GM18517 (cell line): ENCODE measurements at regions not wholly inside any gene's neighbourhood (a gene's known extent, or its start where the extent isn't known, plus 50 kb on each side); places are given as distances from the start of the nearest gene placed in this dataset.
"Not testable (repeated sequence)": the region's sequence is repeated elsewhere in the genome, so short reads cannot be mapped to it uniquely, and the experiment has no call there.

ENCODE experiments used
- ATAC-seq: cut with Tn5 transposase; IDR thresholded peaks from one replicate; pipeline ENCODE4 v1.9.1; 2021; ENCODE audit warnings: mild to moderate bottlenecking, moderate library complexity; ENCODE audit not compliant: unreplicated experiment

- ATAC-seq: no peak
These were observed 1186.2 kb upstream of the FAM98A start for GRCh38 chr2:34785206-34785785.

DNA sequence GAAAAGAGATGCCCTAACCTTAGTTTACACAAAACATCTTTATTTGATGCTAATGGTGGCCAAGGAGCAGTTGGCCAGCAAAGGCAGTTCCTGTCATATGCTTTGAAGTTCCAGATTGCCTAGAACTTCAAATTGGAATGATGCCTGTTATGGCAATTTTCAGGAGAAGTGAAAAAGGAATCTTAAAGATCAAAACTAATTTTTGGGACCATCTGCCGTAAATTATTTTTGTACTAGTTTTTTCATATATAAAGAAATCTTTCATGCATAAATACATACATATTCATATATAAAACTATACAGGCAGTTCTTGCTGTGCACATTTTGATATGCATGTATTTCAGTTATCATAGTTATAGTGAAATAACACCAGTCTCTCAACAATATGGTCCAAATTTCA is 1185.6 kb upstream of the FAM98A start:
- no peak for ATAC-seq

DNA sequence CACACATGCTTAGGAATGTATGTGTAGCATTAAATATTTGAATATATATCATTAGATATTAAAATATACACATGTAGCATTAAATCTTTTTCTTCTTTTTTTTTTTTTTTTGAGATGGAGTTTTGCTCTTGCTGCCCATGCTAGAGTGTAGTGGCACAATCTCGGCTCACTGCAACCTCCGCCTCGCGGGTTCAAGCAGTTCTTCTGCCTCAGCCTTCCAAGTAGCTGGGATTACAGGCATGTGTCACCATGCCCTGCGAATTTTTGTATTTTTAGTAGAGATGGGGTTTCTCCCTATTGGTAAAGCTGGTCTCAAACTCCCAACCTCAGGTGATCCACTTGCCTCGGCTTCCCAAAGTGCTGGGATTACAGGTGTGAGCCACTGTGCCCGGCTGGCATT is 1151.6 kb upstream of the FAM98A start:
- not testable (repeated sequence) for ATAC-seq

- no peak for ATAC-seq
These were observed 1148.5 kb upstream of the FAM98A start for GRCh38 chr2:34747643-34748042.

DNA sequence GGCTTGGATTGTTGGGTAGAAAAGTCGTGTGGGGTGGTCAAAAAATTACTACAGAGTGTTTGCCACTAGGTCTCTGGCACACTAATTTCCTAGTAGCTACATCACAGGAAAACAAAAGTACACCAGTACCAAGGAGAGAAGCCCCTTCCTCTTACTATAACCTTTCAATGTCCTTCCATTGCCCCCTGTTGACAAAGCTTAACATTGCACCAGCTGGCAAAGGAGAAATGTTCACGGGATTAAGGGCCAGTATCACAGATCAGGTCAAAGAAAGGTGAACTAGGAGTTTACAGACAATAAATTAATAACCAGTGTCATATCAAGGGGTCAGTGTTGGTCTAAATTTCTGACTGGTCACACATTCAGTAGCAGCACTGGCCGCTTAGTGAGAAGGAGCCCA is 1139.6 kb upstream of the FAM98A start:
- ATAC-seq: no peak

- ATAC-seq: no peak
These were observed 1138.0 kb upstream of the FAM98A start for GRCh38 chr2:34737146-34737545.

- no peak for ATAC-seq
These were observed 1137.4 kb upstream of the FAM98A start for GRCh38 chr2:34736482-34736881.

DNA sequence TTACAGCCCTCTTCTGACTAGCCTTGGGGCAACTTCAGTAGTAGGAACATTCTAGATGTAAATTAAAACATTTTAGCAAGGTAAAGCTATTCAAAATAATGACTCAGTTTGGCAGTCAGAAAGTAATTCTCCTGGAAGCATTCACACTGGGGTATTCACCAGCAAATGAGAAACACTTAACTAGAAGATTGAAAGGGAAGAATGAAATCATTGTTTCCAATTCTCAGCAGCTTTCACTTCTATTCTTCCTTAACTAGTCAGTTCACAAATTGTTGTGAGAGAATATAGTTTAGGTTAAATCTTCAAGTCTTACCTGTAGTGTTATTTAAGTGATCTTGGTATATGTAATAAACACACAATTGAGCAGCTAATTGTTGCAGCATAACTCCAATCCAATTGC is 1135.6 kb upstream of the FAM98A start:
- no peak for ATAC-seq

- ATAC-seq: no peak
These were observed 1134.9 kb upstream of the FAM98A start for GRCh38 chr2:34734042-34734441.

- no peak for ATAC-seq
These were observed 1132.2 kb upstream of the FAM98A start for GRCh38 chr2:34731292-34731691.

GRCh38 chr2:34729845-34730244 is 1130.7 kb upstream of the FAM98A start:
- ATAC-seq: no peak

DNA sequence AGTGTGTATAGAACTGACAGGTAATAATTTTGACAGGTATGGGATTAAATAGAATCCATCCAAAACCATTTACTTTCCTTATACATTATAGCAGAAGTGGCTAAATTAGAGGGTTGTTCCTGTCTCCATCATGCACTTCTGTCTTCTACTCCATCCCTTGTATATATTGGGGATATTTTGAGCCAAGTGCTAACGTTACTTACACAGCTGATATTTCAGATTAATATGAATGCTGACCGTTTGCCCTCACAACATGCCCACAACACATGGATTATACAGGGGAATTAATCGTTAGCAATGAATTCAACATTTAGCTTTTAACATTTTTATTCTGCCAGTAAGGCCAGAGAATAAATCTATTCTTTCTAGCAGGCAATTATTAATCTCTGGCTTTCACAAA is 1125.0 kb upstream of the FAM98A start:
- ATAC-seq: no peak

DNA sequence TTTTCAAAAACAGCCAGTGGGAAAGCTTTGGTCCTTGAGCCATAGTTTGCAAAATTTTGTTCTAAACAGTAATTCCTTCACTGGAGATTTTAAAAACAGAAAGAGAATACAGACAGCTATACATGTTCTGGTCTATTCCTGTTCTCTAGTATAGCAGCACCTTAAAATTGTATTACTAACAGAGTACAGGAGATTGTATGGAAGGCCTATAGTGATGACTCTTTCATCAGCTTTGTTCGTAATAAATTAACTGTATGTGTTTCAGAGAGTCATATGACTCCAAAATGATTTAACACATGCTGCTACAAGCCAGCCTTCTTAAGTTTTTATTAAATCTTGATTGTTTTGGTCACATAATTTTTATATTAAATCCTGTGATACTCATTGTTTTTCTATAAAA is 1124.6 kb upstream of the FAM98A start:
- ATAC-seq: no peak

DNA sequence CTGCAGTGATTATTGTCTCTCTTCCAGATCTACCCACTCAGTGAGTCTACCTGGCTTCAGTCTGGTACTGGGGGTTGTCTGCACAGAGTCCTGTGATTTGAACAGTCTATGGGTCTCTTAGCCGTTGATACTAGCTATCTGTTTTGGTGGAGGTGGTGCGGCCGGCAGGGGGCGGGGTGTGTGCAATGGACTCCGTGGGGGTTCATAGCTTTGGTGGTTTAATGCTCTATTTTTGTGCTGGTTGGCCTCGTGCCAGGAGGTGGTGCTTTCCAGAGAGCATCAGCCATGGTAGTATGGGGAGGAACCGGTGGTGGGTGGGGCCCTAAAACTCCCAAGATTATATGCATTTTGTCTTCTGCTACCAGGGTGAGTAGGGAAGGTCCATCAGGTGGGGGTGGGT is 1120.1 kb upstream of the FAM98A start:
- no peak for ATAC-seq

DNA sequence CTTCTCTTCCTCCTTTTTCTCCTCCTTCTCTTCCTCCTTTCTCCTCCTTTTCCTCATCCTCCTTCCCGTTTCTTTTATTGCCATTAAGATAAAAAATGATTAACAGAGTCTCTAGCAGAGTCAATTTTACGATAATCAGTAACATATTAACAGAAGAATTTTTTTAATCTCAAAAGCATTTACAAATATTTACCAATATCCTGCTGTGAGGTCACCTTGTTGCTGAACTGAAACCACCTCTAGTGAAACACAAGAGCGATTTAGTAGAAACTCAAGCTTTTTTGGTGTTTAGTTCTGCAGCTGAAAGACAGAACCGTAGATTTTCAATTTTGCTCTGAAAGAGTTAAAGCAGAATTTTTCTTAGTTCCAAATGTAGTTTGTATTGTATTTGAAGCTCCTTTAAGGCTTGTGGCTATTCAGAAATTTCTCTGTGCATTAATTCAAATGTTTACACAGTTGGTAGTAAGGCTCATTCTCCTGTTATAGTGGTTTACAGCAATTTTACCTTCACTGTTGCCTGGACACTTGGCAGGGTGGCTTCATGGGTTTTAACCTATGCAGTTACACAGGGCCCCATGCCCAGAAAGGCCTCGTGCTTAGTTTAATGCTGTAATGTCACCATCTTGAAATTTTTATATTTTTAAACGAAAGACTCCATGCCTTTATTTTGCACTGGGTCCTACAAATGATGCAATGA is 1106.6 kb upstream of the FAM98A start:
- ATAC-seq: no peak

DNA sequence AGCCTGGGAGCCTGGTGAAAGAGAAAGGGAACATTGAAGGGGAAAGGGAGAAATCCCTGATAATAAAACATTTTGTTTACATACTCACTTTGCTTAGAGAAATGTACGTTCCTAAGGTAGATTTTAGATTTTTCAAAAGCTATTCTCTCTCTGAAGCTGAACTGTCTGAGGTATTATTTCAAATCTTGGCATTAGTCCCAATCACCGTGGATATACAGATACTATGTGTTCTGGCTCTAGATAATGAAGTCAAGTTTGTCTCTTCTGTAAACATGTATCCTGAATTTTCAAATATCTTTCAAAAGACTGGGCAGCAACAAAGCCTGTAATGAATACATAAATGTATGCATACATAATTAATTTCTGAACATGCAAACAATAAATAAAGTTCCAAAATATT is 1104.2 kb upstream of the FAM98A start:
- ATAC-seq: no peak

DNA sequence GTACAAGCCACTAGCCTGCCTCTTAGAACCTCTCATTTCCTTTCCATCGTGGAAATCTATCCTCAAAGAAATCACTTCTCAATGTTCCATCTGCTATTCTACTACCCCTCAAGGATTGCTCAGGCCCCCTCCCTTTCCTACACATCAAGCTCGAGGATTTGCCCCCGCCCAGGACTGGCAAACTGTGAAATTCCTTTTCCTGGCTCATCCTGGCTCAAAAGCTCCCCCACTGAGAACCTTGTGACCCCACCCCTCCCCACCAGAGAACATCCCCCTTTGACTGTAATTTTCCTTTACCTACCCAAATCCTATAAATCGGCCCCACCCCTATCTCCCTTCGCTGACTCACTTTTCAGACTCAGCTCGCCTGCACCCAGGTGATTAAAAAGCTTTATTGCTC is 1103.3 kb upstream of the FAM98A start:
- ATAC-seq: not testable (repeated sequence)

DNA sequence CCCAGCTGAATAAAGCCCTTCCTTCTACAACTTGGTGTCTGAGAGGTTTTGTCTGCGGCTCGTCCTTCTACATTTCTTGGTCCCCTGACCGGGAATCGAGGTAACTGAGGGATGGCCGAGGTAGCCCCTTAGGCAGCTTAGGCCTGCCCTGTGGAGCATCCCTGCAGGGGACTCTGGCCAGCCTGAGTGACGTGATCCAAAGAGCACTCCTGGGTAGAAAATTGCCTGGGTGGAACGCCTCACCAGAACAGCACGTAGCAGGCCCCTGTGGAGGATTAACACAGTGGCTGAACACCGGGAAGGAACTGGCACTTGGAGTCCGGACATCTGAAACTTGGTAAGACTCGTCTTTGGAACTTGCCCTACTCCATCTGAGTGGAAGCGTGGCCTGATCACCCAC is 1078.5 kb upstream of the FAM98A start:
- not testable (repeated sequence) for ATAC-seq

- ATAC-seq: not testable (repeated sequence)
These were observed 1078.0 kb upstream of the FAM98A start for GRCh38 chr2:34677119-34677531.

- ATAC-seq: no peak
These were observed 1071.4 kb upstream of the FAM98A start for GRCh38 chr2:34670482-34670881.

DNA sequence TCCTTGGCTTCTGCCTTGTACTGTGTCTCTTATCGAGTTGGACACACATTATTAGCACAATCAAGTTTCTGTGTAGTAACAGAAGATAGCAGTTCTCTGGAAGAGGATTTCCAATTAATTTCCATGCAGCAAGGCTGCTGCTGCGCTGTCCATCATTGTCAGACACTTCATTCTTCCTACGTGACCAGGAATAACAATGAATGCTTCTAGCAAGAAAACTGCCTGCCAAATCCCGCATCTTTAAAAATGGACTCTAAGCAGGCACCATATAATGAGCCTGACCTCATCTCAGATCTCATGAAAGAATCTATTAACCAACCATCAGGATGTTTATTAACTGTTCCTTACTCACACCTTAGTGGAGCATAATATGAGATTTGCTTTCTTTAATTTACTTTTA is 1067.7 kb upstream of the FAM98A start:
- no peak for ATAC-seq

- ATAC-seq: no peak
These were observed 1065.2 kb upstream of the FAM98A start for GRCh38 chr2:34664266-34664665.

GRCh38 chr2:34663314-34663713 is 1064.2 kb upstream of the FAM98A start:
- no peak for ATAC-seq
